ENCODE measurements at regions not wholly inside any gene's neighbourhood (a gene's known extent, or its start where the extent isn't known, plus 50 kb on each side); places are given as distances from the start of the nearest gene placed in this dataset.

GRCh38 chr9:2243666-2244555, 228.8 kb downstream of the SMARCA2 start:
- H3K36me3 ChIP-seq (ENCODE audit: control insufficient read depth in 2 of 2, insufficient read depth in 1 of 2, low read length in 2 of 2), result no peaks in the 10 kb centered on the region
- H3K9me3 ChIP-seq (ENCODE audit: control insufficient read depth, insufficient read depth, low read depth, low read length), result no peaks in the 10 kb centered on the region; the same call in 1 of the 2 replicates
- H3K4me3 ChIP-seq (ENCODE audit: low read depth, low read length), result no peak overlapping the region
- ChIA-PET POLR2A (no interaction called here), CTCF (no interaction called here)
- TF ChIP-seq GLIS1 (tag by site-specific recombination; IDR thresholded peaks at IDR 0.05) (no peak), REPIN1 (tag by site-specific recombination; IDR thresholded peaks at IDR 0.05; ENCODE audit: low read depth) (no peak), ZNF544 (tag by site-specific recombination; IDR thresholded peaks at IDR 0.05) (no peak), ZNF785 (tag by site-specific recombination; IDR thresholded peaks at IDR 0.05) (no peak), ZEB2 (tag by site-specific recombination; IDR thresholded peaks at IDR 0.05) (no peak), ZBTB8A (tag by site-specific recombination; IDR thresholded peaks at IDR 0.05) (no peak), GFI1B (tag by site-specific recombination; IDR thresholded peaks at IDR 0.05) (no peak), ZNF600 (tag by site-specific recombination; IDR thresholded peaks at IDR 0.05) (no peak), GLI4 (tag by site-specific recombination; IDR thresholded peaks at IDR 0.05) (no peak), ZFP3 (tag by site-specific recombination; IDR thresholded peaks at IDR 0.05; ENCODE audit: low read depth) (no peak), KLF1 (tag by site-specific recombination; IDR thresholded peaks at IDR 0.05) (no peak), ZNF596 (tag by site-specific recombination; IDR thresholded peaks at IDR 0.05) (no peak), ZNF121 (tag by site-specific recombination; IDR thresholded peaks at IDR 0.05) (no peak), SP7 (tag by site-specific recombination; IDR thresholded peaks at IDR 0.05) (no peak), ZNF555 (tag by site-specific recombination; conservative IDR thresholded peaks at IDR 0.05) (no peak), ZNF354C (tag by site-specific recombination; IDR thresholded peaks at IDR 0.05; ENCODE audit: borderline replicate concordance, low read depth) (no peak), ZBTB49 (tag by site-specific recombination; IDR thresholded peaks at IDR 0.05; ENCODE audit: low read depth) (no peak), ZNF529 (tag by site-specific recombination; IDR thresholded peaks at IDR 0.05; ENCODE audit: insufficient replicate concordance) (no peak), ZNF776 (tag by site-specific recombination; IDR thresholded peaks at IDR 0.05; ENCODE audit: borderline replicate concordance) (no peak)
- TF ChIP-seq, protein P1, sequence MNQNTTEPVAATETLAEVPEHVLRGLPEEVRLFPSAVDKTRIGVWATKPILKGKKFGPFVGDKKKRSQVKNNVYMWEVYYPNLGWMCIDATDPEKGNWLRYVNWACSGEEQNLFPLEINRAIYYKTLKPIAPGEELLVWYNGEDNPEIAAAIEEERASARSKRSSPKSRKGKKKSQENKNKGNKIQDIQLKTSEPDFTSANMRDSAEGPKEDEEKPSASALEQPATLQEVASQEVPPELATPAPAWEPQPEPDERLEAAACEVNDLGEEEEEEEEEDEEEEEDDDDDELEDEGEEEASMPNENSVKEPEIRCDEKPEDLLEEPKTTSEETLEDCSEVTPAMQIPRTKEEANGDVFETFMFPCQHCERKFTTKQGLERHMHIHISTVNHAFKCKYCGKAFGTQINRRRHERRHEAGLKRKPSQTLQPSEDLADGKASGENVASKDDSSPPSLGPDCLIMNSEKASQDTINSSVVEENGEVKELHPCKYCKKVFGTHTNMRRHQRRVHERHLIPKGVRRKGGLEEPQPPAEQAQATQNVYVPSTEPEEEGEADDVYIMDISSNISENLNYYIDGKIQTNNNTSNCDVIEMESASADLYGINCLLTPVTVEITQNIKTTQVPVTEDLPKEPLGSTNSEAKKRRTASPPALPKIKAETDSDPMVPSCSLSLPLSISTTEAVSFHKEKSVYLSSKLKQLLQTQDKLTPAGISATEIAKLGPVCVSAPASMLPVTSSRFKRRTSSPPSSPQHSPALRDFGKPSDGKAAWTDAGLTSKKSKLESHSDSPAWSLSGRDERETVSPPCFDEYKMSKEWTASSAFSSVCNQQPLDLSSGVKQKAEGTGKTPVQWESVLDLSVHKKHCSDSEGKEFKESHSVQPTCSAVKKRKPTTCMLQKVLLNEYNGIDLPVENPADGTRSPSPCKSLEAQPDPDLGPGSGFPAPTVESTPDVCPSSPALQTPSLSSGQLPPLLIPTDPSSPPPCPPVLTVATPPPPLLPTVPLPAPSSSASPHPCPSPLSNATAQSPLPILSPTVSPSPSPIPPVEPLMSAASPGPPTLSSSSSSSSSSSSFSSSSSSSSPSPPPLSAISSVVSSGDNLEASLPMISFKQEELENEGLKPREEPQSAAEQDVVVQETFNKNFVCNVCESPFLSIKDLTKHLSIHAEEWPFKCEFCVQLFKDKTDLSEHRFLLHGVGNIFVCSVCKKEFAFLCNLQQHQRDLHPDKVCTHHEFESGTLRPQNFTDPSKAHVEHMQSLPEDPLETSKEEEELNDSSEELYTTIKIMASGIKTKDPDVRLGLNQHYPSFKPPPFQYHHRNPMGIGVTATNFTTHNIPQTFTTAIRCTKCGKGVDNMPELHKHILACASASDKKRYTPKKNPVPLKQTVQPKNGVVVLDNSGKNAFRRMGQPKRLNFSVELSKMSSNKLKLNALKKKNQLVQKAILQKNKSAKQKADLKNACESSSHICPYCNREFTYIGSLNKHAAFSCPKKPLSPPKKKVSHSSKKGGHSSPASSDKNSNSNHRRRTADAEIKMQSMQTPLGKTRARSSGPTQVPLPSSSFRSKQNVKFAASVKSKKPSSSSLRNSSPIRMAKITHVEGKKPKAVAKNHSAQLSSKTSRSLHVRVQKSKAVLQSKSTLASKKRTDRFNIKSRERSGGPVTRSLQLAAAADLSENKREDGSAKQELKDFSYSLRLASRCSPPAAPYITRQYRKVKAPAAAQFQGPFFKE (tag by site-specific recombination; IDR thresholded peaks at IDR 0.05; ENCODE audit: borderline replicate concordance), result no peak
- H3K4me1 ChIP-seq (ENCODE audit: control insufficient read depth, insufficient read depth, low read length), result no peaks in the 10 kb centered on the region
- no peak overlapping the region for H3K27ac ChIP-seq (ENCODE audit: extremely low read depth, low read depth, low read length)
